ENCODE measurements at regions not wholly inside any gene's neighbourhood (a gene's known extent, or its start where the extent isn't known, plus 50 kb on each side); places are given as distances from the start of the nearest gene placed in this dataset.
"Not testable (repeated sequence)": the region's sequence is repeated elsewhere in the genome, so short reads cannot be mapped to it uniquely, and the experiment has no call there.

GRCh38 chr10:55740767-55741166, 620.3 kb downstream of the ZWINT start:
- not testable (repeated sequence) for DNase-seq

GRCh38 chr10:55740110-55740509, 620.9 kb downstream of the ZWINT start:
- no peak for DNase-seq

- DNase-seq, result no peak
Measured at GRCh38 chr10:55734112-55734511, 626.9 kb downstream of the ZWINT start.

- DNase-seq, result no peak
Measured at GRCh38 chr10:55704950-55705349, 656.1 kb downstream of the ZWINT start.

GRCh38 chr10:55668326-55668922, 692.6 kb downstream of the ZWINT start:
- DNase-seq, result no peak

GRCh38 chr10:55653531-55653930, 707.5 kb downstream of the ZWINT start:
- DNase-seq, result no peak

- DNase-seq, result no peak
Measured at GRCh38 chr10:55641601-55642000, 719.5 kb downstream of the ZWINT start.

- DNase-seq, result peak; percentile 64
Measured at GRCh38 chr10:55631071-55631654, 729.9 kb downstream of the ZWINT start.

GRCh38 chr10:55630491-55631056, 730.5 kb downstream of the ZWINT start:
- no peak for DNase-seq

- DNase-seq, result no peak
Measured at GRCh38 chr10:55629793-55630490, 731.1 kb downstream of the ZWINT start.

GRCh38 chr10:55628260-55628701, 732.8 kb downstream of the ZWINT start:
- no peak for DNase-seq

- no peak for DNase-seq
Measured at GRCh38 chr10:55627501-55628051, 733.5 kb downstream of the ZWINT start.

GRCh38 chr10:55601690-55602478, 759.2 kb downstream of the ZWINT start:
- not testable (repeated sequence) for DNase-seq

GRCh38 chr10:55551603-55552002, 750.6 kb upstream of the PCDH15 start:
- DNase-seq, result no peak

- DNase-seq, result no peak
Measured at GRCh38 chr10:55550236-55550635, 749.2 kb upstream of the PCDH15 start.

- not testable (repeated sequence) for DNase-seq
Measured at GRCh38 chr10:55537497-55537896, 736.5 kb upstream of the PCDH15 start.

GRCh38 chr10:55519264-55519663, 718.2 kb upstream of the PCDH15 start:
- DNase-seq, result no peak

- DNase-seq, result not testable (repeated sequence)
Measured at GRCh38 chr10:55518416-55518815, 717.4 kb upstream of the PCDH15 start.

- no peak for DNase-seq
Measured at GRCh38 chr10:55509168-55509567, 708.1 kb upstream of the PCDH15 start.

GRCh38 chr10:55500931-55501559, 700.0 kb upstream of the PCDH15 start:
- no peak for DNase-seq

GRCh38 chr10:55497893-55498499, 697.0 kb upstream of the PCDH15 start:
- DNase-seq, result no peak

GRCh38 chr10:55495555-55495954, 694.5 kb upstream of the PCDH15 start:
- no peak for DNase-seq
